NCI-H2107 treated with DMSO at 0.1 percent for 48 hours (cell line): ENCODE measurements at regions not wholly inside any gene's neighbourhood (a gene's known extent, or its start where the extent isn't known, plus 50 kb on each side); places are given as distances from the start of the nearest gene placed in this dataset.
A peak's percentile ranks its signal among the peaks of the same experiment; 100 is the strongest.

Experiments used
- DNase-seq: peaks from one replicate; lab custom pipeline; 2025; ENCODE audit not compliant: unreplicated experiment; lab: John Stamatoyannopoulos, UW

DNA sequence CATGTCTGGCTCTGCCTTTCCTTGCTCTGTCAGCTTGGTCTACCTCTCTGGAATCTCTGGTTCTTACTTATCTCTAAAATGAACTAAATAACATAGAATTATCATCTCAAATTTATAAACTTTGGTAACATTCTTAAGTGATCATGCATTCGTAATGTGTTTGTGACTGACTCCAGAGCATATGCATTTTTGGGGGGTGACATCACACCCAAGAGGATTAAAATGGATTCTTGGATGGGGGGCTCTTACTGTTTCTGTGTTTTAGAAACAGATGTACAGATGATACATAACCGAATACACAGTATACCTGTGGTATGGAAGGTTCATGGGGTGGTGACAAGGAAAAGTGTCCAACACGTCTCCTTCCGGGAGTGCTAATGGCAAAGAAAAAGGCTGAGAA, 1162.1 kb downstream of the VRK1 start:
- DNase-seq = no peak

DNA sequence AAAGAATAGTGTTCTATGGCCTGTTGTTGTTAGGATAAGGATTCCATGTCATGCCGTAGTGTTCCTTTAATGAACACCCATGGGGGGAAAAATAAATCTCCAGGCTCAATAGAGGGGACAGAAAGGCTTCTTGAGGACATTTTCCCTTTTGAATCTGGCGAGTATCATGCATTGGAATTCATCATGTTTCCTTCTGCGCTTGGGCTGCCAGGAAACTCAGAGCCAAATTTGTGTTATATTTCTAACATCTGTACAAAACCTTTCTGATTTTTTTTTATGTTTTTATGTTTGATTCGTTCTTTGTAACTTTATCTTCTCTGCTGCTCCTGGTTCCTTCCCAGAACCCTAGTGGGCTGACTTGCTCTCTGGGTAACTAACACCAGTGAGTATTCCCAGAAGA, 1163.3 kb downstream of the VRK1 start:
- no peak for DNase-seq

DNA sequence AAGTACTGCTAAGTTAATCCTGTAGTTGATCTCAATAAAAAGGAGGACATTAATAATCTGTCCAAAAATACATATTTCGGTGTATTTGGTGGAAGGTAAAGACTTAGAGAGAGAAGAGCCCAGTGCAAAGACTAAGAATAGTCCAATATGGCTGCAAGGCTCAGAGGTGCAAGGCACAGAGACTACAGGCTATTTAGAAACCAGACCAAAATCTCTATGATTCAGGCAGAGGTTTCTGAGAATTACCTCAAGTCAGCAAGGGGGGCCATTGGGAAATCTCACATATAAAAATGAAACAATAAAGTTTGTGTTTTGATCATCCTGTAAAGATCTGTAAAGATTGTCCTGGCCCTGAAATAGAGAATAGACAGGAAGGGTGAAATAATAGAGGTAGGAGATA, 1173.0 kb downstream of the VRK1 start:
- no peak for DNase-seq

DNA sequence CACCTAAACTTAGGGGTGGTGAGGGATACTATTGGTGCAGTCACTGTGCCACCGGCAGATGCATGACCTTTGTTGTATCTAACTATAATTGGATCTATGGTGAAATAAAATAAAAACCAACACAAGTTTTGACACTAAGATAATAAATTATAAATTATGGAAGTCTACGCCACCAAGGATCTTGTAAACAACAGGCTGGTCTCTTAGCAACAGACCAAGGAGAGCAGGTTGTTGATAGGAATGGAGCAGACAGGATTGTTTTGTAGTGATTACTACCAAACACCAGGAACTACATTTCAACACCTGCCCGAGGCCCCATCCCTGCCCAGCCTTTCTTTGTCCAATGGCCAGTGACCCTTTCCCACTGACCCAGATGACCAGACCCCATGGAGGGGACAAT, 1178.0 kb downstream of the VRK1 start:
- peak; percentile 53 for DNase-seq

DNA sequence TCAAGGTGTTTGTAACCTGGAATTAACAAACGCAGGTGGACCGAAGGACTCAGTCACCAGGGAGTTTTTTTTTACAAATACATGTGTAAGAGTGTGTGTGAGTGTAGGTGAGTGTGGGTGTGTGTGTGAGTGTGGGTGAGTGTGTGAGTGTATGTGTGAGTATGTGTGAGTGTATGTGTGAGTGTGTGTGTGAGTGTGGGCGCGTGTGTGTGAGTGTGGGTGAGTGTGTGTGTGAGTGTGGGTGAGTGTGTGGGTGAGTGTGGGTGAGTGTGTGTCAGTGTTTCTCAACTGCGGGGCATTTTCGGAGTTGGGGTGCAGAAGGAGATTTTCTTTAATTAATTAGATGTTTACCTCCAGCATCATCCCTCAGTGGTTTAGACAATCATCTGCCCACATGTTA, 1178.8 kb downstream of the VRK1 start:
- no peak for DNase-seq

DNA sequence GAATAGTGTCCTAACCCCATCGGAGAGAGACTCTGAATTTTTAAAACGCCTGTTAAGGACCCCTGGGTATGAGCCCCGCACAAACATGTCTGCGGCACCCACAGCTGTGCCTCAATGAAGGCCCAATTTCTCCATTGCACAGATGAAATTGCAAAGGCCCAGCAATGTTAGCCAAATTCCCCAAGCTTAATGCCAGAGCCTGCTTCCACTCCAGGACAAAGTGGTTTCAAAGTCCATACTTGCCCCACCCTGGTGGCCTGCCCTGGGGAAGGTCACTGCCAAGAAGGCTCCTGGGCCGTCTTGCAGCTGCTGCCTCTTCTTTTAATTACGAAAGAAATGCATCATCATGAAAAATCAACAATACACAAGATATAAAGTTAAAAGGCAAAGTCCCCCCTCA, 1179.7 kb downstream of the VRK1 start:
- DNase-seq = no peak

DNA sequence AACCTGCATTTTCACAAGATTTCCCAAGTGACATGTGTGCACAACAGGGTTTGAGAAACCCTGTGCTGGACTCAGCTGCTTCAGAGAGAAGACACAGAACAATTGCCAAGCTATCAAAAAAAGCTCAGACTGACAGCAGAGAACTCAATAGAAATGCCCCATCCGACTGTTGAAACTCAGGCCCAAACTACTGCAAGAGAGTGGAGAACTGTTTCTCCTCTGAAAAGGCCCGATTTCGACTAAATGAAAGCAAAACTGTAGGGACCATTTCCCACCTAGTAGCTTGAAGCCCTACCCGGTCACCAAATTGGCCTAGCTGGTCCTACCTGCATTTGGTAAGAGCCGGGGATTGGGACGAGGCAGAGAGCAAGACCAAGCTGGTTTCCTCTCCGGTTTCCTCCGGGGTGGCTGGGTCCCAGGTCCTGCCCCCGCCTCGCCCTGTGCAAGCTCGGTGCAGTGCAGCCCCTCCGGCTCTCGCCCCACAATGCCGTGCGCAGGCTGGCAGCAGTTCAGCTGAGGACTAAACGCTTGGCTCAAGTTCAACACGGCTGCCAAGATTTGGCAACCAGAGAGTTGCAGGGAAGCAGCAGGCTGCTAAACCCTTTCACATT, 1180.6 kb downstream of the VRK1 start:
- peak; percentile 95 for DNase-seq

DNA sequence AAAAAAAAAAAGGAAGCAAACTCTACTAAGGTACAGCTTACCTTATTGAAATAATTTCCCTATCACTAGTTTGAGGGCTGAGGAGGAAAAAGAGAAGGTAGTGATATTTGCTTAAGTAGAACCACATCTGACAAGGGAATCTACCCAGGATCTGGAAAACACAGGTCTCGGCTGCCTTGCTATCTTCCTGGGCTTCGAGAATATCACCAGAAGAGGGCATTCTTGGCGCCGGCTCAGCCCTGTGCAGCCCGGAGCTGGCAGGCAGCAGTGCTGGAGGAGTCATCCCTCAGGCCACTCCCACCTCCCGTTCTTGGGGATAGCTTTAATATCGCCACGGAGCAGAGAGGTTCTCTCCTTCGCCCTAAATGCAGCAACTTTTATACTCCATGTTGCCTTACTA, 1181.2 kb downstream of the VRK1 start:
- DNase-seq = peak; percentile 92

DNA sequence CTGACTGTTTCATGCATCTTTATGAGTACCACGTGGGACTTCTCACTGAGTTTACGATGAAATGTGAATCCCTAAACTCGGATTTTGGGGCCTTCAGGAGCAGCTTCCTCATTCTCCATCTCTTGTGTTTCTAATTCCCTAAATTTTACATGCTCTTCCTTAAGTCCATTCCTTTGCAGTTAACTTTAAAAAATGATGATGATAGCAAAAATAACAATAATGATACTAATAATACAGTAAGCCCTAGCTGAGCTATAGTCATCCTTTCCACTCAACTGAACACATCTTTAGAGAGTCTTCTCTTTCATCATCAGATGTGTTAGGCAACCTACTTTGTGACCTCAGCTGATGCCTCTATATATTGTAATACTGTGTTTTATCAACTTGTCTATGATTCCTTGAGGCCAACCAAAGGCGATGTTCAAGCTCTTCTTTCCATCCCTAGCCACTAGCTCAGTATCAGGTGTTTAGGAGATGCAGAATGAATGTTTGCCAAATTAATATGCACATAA, 1196.4 kb downstream of the VRK1 start:
- no peak for DNase-seq

DNA sequence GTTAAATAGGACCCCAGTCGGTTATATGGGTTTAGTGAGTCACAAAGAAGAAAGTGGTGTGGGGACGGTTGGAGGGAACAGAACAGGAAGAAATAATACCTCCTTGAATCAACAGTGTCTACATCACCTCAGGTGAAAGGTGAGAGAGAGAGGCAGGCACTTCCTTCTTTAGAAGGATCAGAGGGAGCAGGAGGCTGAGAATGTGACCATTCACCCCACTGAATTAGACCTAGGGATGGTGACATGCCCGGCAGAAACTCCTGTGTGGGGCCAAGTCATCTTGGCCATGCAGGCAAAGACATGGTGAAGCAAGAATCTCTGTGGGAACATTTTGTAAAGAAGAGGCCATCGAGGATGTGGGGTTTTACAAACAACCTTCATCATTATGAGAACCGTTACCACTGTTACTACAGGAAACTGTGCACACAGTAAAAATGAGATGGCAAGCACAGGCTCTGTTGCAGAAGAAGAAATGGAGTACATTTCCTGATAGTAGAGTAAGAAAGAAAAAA, 1196.9 kb downstream of the VRK1 start:
- no peak for DNase-seq

DNA sequence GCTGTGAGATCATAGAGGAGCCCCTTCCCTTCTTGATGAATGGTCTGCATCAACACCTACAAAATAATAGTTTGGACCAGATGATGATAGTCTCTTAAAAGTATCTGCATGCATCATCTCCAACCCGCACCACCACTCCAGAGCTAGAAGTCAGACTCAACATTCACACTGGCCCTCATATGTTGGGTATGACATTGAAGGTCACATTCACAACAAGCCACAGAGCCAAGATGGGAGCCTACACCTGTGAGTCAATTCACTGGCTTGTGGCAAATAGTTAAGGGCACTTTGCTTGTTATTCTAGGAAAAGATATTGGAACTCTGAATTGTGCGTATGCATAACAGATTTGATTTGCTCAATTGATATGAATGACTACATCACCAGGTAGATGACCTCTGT, 1197.9 kb downstream of the VRK1 start:
- DNase-seq = no peak

DNA sequence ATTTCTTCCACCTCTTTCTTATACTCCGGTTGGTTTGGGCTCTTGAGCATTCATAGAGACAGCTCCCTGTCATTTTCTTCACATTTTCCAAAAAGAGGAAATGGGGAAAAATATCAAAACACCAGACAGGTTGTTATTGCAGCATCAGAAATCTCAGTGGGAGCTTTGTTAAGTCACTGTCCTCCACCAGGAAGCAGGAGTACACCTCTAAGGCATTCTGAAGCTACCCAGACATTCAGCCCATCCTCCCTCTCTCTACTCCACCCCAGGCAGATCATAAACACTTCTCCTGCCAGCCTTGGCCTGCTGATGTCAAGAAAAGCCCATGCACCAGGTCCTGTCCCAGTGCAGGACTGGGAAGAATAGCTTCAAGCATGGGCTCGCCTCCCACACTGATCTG, 1198.3 kb downstream of the VRK1 start:
- no peak for DNase-seq

DNA sequence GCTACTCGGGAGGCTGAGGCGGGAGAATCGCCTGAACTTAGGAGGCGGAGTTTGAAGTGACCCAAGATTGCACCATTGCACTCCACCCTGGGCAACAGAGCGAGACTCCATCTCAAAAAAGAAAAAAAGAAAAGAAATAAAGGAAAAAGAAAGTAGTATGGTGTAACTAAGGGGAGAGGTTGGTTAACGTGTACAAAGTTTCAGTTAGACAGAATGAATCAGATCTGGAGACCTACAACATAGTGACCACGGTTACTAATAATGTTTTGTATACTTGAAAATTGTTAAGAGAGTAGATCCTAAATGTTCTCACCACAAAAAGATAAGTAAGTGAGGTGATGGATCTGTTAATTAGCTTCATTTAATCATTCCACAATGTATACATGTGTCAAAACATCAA, 1208.8 kb downstream of the VRK1 start:
- no peak for DNase-seq

DNA sequence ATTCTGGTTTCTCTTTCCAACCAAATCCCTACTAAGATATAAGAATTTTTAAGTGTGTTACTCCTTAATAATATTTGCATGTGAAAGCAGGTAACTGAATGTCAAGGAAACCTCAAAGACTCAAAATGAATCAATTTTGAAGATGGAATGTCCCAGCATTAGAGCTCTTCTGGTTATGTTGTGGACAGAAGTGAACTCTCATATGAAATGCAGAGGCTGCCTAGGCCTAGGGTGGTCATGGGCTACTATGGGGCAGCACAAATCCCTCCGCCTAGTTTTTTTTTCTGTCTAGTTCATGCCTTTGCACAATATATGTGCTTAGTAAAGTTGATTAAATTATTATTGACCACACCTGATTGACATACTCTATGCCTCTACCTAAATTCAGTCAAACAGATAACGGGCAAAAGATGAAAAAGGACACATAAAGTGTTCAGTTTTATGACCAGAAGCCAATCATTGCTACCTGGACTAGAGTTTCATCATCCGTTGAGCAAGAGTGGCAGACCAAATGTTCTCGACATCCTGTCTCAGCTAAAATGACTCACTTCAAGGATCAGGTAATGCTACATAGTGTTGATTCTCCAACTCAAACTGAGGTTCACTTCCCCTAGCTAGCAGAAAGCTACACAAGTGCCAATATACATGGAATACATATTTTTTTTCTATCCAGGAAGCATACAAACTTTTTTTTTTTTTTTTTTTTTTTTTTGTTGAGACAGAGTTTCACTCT, 1211.4 kb downstream of the VRK1 start:
- no peak for DNase-seq

DNA sequence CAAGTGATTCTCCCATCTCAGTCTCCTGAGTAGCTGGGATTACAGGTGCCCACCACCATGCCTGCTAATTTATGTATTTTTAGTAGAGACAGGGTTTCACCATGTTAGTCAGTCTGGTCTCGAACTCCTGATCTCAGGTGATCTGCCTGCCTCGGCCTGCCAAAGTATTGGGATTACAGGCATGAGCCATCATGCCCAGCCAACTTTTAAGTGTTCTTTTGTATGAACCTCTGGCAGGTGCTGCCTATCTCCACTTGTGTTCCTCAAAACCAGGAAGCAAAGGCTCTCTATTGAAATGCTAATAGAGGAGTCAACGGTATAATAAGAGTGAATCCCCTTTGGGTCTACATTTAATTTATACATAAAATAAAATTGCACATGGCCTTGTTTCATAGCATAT, 1212.0 kb downstream of the VRK1 start:
- peak; percentile 94 for DNase-seq

DNA sequence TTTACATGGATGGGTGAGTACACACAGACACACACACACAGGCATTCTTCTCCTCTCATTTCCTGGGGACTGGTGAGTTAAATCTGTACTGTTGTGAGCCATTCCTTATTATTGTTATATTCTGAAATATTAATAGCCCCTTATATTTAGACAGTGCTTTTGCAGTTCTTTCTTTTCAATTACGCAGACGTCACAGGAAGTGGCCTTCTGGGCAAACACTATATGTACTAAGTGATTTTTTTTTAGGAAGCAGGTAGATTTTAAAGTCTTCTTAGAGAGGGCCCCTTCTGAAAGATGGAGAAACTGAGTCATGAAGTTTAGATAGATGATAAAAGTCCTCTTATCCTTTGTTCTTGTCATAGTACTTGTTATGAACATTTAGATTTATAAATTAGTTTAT, 1213.6 kb downstream of the VRK1 start:
- DNase-seq = no peak

DNA sequence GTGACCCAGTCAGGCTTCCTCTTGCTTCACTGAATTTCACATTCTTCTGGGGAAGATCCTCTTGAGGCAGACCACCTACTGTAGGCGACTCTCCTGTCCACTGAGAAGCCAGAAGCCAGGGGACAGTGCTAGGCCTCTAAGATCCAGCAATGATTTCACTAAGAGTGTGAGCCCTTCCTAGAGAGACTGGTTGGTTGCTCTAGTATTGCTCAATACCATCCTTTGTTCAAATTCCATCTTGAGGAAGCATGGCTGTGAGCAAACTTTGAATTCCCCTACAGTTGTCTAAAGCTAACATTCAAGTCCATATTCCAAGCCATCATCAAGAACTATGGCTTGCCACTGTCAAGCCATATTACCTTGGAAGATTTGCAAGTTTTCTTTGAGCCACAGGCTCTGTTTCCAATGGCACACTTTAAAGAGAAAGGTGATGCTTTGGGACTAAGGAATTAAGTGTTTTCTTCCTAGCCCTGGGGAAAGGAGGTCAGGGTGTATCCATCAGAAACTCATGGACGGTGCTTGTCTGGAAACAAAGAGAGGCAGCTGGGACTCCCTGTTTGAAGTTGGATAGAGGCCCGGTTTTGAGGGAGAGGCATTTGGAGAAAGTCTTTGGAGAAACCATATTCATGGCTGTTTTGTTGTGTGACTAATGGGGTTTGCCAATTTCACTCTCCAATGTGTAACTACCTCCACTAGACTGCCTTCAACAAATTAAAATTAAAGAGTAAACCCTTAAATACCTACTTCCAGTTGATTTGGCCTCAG, 1217.9 kb downstream of the VRK1 start:
- no peak for DNase-seq

DNA sequence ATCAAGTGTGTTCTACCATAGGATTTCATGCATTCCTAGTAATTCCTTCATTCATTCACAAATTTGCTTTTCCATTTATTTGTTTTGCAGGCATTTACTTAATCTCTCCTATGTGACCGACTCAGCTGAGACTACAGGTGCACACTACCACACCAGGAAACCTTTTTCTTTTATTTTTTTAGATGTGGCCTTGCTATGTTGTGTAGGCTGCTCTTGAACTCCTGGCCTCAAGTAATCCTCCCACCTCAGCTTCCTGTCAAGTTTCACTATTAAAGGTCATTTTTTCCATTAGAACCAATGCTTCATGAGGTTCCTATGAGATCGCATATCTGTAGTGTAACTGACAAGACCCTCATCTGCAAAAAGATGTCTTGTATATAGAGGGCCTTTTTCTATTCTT, 1218.7 kb downstream of the VRK1 start:
- no peak for DNase-seq

DNA sequence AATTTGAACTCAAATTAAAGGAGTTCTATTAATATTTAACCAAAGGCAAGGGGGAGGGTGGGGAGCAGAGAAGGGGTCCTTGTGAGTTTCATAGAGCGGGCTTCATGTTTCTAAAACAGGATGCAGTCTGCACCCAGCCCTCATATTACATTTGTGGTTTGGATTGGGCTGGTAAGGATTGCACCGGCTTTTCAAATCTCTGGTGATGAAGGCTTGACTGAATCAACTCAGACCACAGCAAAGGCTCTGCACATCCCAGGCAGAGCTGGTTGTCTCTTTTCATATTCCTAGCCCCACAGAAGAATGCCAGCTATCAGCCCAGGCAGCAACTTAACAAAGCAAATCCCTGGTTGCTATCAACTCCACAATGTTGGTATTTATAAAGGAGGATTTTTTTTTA, 1221.4 kb downstream of the VRK1 start:
- no peak for DNase-seq

DNA sequence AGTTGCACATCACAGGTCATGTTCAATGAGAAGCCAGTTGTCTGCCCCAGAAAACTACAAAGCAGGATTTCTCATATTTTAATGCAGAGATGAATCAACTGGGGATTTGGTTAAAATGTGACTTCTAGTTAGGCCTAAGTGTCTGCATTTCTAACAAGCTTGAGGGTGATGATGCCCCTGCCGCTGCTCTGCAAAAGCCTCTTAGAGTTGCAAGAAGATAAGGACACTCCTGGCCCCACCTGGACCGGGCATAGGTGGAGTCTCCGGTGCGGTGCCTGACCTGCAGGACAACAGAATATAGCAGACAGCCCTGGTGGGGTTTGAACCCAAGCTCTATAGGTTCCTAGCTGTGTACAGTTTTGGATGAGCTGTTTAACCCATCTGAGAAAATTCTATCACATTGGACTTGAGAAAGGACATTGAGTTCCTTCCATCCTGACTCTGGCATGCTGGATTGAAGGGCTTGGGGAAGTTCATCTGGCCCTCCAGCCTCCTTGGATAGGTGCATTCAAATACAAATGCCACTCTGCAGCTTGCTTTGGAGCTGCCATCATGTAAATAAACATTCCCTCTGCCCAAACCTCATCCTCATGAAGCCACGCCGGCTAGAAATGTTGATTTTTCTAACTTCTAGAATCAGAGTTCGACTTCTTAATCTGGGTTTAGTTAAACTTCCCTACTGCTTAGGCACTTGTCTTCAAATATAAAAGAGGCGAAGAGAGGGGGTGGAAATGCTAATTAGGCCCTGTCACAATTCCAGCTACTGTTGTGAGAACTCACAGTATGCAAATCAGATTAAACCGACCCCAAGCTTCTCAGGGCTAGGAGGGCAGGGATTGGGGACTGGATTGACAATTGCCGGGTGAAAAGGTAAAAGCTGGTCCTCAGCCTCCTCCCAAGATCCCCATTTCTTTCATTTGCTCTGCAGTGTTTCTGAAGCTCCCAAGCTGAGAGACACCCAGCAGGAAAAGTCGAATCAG, 1225.6 kb downstream of the VRK1 start:
- no peak for DNase-seq

DNA sequence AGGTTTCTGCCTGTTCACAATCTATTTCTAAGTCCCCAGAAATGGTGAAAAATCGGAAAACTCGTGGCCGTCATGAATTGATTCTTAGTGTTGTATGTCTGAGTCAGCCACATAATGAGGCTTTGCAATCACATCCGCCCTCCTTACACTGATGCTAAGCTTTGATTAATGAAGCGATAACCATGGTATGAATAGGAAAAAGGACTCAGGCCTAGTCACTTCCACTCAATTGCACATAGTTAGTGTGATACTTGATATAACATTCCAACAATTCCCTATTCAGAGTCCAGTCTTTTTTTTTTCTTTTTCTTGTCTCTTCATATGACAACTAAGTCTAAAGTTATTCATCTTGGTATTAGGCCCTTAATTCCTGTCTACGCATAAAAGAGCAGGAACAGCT, 1231.0 kb downstream of the VRK1 start:
- DNase-seq = no peak
